ENCODE measurements at regions not wholly inside any gene's neighbourhood (a gene's known extent, or its start where the extent isn't known, plus 50 kb on each side); places are given as distances from the start of the nearest gene placed in this dataset.

DNA sequence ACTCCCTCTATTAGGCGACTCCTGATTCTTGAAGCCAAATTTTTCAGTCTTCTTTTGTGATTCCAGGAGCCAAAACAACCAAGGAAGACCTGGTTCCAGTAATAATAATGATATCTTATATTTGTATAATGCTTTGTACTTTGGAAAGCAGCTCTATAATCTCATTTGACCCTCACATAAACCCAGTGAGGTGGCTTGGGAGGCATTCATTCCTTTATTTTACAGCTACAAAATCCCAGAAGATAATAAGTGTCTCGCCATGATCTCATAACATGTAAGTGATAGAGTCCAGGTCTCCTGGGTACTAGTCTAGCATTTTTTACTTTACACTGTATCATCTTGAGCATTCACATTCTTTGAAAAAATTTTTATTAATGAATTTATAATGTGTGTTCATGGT, 143.1 kb downstream of the ACTBL2 start:
- Mint-ChIP-seq H3K27me3 (ENCODE audit: low read depth) (no peaks in the 10 kb centered on the region), H3K9me3 (0 out of 2 replicates have a peak, but pooled peaks cover 4% of the 10 kb centered on the region), H3K27ac (no peak overlapping the region), H3K4me3 (no peak overlapping the region), H3K36me3 (no peaks in the 10 kb centered on the region), H3K4me1 (no peaks in the 10 kb centered on the region)
- no peak for TF ChIP-seq ZNF138 (CRISPR knock-in tag; conservative IDR thresholded peaks at IDR 0.05)
- no peak for TF ChIP-seq ZBTB21 (CRISPR knock-in tag; IDR thresholded peaks at IDR 0.05; ENCODE audit: borderline replicate concordance)
- TF ChIP-seq, protein P1, sequence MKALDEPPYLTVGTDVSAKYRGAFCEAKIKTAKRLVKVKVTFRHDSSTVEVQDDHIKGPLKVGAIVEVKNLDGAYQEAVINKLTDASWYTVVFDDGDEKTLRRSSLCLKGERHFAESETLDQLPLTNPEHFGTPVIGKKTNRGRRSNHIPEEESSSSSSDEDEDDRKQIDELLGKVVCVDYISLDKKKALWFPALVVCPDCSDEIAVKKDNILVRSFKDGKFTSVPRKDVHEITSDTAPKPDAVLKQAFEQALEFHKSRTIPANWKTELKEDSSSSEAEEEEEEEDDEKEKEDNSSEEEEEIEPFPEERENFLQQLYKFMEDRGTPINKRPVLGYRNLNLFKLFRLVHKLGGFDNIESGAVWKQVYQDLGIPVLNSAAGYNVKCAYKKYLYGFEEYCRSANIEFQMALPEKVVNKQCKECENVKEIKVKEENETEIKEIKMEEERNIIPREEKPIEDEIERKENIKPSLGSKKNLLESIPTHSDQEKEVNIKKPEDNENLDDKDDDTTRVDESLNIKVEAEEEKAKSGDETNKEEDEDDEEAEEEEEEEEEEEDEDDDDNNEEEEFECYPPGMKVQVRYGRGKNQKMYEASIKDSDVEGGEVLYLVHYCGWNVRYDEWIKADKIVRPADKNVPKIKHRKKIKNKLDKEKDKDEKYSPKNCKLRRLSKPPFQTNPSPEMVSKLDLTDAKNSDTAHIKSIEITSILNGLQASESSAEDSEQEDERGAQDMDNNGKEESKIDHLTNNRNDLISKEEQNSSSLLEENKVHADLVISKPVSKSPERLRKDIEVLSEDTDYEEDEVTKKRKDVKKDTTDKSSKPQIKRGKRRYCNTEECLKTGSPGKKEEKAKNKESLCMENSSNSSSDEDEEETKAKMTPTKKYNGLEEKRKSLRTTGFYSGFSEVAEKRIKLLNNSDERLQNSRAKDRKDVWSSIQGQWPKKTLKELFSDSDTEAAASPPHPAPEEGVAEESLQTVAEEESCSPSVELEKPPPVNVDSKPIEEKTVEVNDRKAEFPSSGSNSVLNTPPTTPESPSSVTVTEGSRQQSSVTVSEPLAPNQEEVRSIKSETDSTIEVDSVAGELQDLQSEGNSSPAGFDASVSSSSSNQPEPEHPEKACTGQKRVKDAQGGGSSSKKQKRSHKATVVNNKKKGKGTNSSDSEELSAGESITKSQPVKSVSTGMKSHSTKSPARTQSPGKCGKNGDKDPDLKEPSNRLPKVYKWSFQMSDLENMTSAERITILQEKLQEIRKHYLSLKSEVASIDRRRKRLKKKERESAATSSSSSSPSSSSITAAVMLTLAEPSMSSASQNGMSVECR (CRISPR knock-in tag; IDR thresholded peaks at IDR 0.05; ENCODE audit: borderline replicate concordance): no peak
- no peak for TF ChIP-seq RORB (CRISPR knock-in tag; IDR thresholded peaks at IDR 0.05)
- TF ChIP-seq HMGA2 (CRISPR knock-in tag; IDR thresholded peaks at IDR 0.05): no peak
- no peak for TF ChIP-seq ZNF416 (CRISPR knock-in tag; IDR thresholded peaks at IDR 0.05)
- ChIA-PET POLR2A (no interaction called here), CTCF (interaction anchor here (0.9 to 1.6 kb wide), 2 partner anchors 19 to 244 kb away, joined by 3 to 9 read pairs; no protein-coding TSS in a partner anchor)
- ATAC-seq (no peak), DNase-seq (ENCODE audit: low spot score) (no peak)

DNA sequence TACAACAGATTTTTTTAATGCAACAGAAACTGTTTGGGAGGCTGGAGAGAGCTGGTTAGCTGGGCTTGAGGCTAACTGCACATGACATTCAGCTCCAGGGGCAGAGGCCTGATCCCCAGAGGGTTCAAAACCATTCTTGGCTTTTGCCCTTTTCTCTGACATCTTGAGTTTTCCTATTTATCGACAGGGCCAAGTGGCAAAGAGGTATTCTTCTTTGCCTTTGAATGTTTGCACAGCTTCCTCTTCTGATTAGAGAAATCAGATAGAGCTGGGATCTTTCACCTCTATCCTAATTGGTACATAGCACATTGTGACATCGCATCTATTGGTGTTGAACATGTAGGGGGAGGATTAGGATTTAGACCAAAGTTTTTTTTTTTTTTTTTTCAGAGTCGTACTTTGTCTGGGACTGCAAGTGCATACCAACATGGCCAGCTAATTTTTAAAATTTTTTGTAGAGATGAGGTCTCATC, 143.7 kb downstream of the ACTBL2 start:
- no peaks in the 10 kb centered on the region for H3K4me1 Mint-ChIP-seq

DNA sequence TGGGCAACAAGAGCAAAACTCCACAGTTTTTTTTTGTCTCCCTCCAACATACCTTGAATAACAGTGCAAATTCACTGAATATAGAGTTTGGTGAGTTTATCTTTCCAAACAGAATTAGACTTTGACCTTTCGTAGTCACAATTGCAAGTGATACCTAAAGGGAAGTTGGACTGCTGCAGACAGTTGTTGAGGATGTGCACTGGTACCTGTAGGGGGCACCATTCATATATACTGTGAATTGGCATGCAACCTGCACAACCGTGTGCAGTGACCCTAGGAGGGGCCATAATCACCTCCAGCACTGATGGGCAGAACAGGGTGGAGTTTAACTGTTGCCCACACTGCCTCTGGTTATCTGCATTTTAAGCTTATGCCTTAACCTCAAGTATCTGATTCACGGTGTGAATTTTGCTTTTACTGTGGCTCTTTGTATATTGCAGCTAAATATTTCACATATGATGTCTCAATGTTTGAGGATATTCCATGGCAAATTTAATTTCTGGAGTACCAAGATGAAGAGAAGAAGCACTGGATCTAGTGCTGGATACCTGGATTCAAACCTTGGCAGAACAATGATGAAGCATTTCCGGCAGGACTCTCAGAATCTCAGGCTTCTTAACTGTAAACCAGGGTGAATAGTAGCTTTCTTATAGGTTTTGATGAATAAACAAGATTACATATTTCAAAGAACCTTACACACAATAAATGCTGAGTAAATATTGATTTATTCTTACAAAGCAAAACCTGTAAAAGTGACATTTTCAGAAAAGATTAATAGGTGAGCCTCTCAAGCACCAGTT, 144.3 kb downstream of the ACTBL2 start:
- 0 out of 2 replicates have a peak, but pooled peaks cover 4% of the 10 kb centered on the region for H3K9me3 Mint-ChIP-seq
- no peaks in the 10 kb centered on the region for H3K27me3 Mint-ChIP-seq (ENCODE audit: low read depth)
- DNase-seq (ENCODE audit: low spot score) (peak; percentile 26), ATAC-seq (peak; percentile 99)
- TF ChIP-seq, protein P2, sequence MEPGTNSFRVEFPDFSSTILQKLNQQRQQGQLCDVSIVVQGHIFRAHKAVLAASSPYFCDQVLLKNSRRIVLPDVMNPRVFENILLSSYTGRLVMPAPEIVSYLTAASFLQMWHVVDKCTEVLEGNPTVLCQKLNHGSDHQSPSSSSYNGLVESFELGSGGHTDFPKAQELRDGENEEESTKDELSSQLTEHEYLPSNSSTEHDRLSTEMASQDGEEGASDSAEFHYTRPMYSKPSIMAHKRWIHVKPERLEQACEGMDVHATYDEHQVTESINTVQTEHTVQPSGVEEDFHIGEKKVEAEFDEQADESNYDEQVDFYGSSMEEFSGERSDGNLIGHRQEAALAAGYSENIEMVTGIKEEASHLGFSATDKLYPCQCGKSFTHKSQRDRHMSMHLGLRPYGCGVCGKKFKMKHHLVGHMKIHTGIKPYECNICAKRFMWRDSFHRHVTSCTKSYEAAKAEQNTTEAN (CRISPR knock-in tag; IDR thresholded peaks at IDR 0.05): no peak
- TF ChIP-seq, protein P3, sequence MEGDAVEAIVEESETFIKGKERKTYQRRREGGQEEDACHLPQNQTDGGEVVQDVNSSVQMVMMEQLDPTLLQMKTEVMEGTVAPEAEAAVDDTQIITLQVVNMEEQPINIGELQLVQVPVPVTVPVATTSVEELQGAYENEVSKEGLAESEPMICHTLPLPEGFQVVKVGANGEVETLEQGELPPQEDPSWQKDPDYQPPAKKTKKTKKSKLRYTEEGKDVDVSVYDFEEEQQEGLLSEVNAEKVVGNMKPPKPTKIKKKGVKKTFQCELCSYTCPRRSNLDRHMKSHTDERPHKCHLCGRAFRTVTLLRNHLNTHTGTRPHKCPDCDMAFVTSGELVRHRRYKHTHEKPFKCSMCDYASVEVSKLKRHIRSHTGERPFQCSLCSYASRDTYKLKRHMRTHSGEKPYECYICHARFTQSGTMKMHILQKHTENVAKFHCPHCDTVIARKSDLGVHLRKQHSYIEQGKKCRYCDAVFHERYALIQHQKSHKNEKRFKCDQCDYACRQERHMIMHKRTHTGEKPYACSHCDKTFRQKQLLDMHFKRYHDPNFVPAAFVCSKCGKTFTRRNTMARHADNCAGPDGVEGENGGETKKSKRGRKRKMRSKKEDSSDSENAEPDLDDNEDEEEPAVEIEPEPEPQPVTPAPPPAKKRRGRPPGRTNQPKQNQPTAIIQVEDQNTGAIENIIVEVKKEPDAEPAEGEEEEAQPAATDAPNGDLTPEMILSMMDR (IDR thresholded peaks at IDR 0.05): peak; percentile 42; the same call in 1 of the 2 replicates
- TF ChIP-seq GRHL2 (CRISPR knock-in tag; IDR thresholded peaks at IDR 0.05; ENCODE audit: insufficient replicate concordance, severe bottlenecking): no peak
- H3K4me3 Mint-ChIP-seq: no peak overlapping the region
- H3K27ac Mint-ChIP-seq: no peak overlapping the region
- no peaks in the 10 kb centered on the region for H3K36me3 Mint-ChIP-seq
- ChIA-PET CTCF (interaction anchor here (0.9 to 1.7 kb wide), 8 partner anchors 11 to 312 kb away, joined by 3 to 9 read pairs (median 3); no protein-coding TSS in a partner anchor), POLR2A (no interaction called here)
- no peaks in the 10 kb centered on the region for H3K4me1 Mint-ChIP-seq

More for the DNA sequence above, 143.7 kb downstream of the ACTBL2 start:
- TF ChIP-seq KAT7 (CRISPR knock-in tag; IDR thresholded peaks at IDR 0.05; ENCODE audit: borderline replicate concordance) (no peak), IRF2 (CRISPR knock-in tag; IDR thresholded peaks at IDR 0.05; ENCODE audit: borderline replicate concordance, low read depth) (no peak), SOX15 (CRISPR knock-in tag; IDR thresholded peaks at IDR 0.05) (no peak), EMX1 (CRISPR knock-in tag; IDR thresholded peaks at IDR 0.05) (no peak), ZBTB21 (CRISPR knock-in tag; IDR thresholded peaks at IDR 0.05; ENCODE audit: borderline replicate concordance) (no peak), NFE2L1 (CRISPR knock-in tag; IDR thresholded peaks at IDR 0.05) (no peak)
- TF ChIP-seq, protein P4, sequence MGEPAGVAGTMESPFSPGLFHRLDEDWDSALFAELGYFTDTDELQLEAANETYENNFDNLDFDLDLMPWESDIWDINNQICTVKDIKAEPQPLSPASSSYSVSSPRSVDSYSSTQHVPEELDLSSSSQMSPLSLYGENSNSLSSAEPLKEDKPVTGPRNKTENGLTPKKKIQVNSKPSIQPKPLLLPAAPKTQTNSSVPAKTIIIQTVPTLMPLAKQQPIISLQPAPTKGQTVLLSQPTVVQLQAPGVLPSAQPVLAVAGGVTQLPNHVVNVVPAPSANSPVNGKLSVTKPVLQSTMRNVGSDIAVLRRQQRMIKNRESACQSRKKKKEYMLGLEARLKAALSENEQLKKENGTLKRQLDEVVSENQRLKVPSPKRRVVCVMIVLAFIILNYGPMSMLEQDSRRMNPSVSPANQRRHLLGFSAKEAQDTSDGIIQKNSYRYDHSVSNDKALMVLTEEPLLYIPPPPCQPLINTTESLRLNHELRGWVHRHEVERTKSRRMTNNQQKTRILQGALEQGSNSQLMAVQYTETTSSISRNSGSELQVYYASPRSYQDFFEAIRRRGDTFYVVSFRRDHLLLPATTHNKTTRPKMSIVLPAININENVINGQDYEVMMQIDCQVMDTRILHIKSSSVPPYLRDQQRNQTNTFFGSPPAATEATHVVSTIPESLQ (CRISPR knock-in tag; IDR thresholded peaks at IDR 0.05): no peak
- TF ChIP-seq, protein P5, sequence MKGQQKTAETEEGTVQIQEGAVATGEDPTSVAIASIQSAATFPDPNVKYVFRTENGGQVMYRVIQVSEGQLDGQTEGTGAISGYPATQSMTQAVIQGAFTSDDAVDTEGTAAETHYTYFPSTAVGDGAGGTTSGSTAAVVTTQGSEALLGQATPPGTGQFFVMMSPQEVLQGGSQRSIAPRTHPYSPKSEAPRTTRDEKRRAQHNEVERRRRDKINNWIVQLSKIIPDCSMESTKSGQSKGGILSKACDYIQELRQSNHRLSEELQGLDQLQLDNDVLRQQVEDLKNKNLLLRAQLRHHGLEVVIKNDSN (CRISPR knock-in tag; IDR thresholded peaks at IDR 0.05): no peak
- no peaks in the 10 kb centered on the region for H3K27me3 Mint-ChIP-seq (ENCODE audit: low read depth)
- no peak for DNase-seq (ENCODE audit: low spot score)
- no peaks in the 10 kb centered on the region for H3K36me3 Mint-ChIP-seq
- no peak overlapping the region for H3K4me3 Mint-ChIP-seq
- ChIA-PET CTCF (interaction anchor here (0.9 to 1.7 kb wide), 7 partner anchors 10 to 244 kb away, joined by 3 to 9 read pairs (median 3); no protein-coding TSS in a partner anchor), POLR2A (no interaction called here)
- 0 out of 2 replicates have a peak, but pooled peaks cover 4% of the 10 kb centered on the region for H3K9me3 Mint-ChIP-seq
- no peak for ATAC-seq
- H3K27ac Mint-ChIP-seq: no peak overlapping the region

All from WTC11 (cell line).